ENCODE measurements at regions not wholly inside any gene's neighbourhood (a gene's known extent, or its start where the extent isn't known, plus 50 kb on each side); places are given as distances from the start of the nearest gene placed in this dataset.

DNA sequence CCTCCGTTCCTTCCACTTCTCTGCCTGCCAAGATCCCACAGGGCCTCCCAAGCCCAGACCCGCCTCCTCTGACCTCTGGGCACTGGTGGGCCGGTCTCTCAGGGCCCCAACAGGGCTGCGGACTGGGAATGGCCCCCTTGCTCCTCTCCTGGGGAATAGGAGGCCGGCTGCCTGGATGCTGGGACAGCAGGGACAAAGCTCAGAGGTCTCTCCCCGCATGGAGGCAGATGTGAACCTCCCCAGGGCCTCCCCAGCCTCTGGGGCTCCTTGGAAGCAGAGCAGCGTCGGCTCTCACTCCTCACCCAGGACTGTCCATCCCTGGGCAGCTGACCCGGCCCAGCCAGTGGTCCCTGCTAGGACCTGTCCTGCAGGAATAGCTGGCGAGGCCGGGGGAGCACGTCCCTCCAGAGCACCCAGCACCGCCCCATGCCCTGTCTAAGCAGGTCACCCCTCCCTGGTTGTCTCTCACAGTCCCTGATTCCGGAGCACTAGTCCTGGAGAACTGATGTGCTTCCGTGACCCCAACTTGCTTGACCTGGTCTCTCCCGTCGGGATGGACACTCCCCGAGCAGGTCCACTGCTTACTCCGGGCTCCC lies 85.8 kb downstream of the RTL6 start:
- Histone ChIP-seq H3K9me3 (no peaks in the 10 kb centered on the region), H3K27me3 (peaks cover 21% of the 10 kb centered on the region)

DNA sequence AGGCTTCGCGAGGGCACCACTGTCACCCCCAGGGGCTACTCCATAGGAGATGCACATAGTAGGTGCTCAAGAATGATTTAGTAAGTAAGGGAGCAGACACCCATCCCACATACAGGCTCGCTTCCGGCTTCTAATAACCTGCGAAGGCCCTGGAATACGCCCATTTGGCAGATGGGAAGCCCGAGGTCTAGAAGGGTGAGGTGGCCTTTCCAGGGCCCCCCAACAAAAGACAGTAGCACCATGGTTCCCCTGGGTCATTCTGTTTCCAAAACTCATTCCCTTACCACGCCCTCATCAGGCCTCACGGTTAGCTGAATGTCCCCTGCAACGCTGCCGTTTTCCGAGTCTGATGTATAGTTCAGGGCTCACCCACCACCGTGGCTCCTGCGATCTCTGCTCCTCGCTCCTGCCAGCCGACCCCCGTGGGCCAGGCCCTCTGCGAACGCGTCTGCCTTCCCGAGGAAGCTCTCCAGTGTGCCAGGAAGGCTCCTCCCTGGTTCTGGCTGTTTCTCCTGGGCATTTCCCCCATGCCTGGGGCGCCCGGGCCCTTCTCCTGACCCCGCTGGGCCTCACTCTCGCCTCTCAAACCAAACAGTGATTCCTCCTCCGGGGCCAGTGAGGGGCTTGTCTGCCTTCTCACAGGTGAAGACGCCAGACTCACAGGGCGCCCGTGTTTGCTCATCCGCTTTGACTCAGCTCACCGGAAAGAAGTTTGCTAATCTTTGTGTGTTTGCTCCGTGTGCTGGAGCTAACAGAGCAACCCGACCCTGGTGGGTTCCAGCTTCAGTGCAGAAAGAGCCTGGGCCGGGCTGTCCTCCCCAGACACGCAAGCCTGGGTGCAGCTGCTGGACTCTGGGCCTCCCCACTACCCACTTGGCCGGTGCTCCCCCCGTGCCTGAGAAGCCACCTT lies 86.6 kb downstream of the RTL6 start:
- DNase-seq: no peak
- Histone ChIP-seq H3K27me3 (peaks cover 21% of the 10 kb centered on the region), H3K4me3 (ENCODE audit: low read depth, low read length) (no peak overlapping the region), H3K36me3 (no peaks in the 10 kb centered on the region), H3K9me3 (no peaks in the 10 kb centered on the region), H3K4me1 (no peaks in the 10 kb centered on the region)
- TF ChIP-seq, protein P1, sequence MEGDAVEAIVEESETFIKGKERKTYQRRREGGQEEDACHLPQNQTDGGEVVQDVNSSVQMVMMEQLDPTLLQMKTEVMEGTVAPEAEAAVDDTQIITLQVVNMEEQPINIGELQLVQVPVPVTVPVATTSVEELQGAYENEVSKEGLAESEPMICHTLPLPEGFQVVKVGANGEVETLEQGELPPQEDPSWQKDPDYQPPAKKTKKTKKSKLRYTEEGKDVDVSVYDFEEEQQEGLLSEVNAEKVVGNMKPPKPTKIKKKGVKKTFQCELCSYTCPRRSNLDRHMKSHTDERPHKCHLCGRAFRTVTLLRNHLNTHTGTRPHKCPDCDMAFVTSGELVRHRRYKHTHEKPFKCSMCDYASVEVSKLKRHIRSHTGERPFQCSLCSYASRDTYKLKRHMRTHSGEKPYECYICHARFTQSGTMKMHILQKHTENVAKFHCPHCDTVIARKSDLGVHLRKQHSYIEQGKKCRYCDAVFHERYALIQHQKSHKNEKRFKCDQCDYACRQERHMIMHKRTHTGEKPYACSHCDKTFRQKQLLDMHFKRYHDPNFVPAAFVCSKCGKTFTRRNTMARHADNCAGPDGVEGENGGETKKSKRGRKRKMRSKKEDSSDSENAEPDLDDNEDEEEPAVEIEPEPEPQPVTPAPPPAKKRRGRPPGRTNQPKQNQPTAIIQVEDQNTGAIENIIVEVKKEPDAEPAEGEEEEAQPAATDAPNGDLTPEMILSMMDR (IDR thresholded peaks at IDR 0.05; ENCODE audit: low read depth, low read length): no peak

More for the DNA sequence above, 85.8 kb downstream of the RTL6 start:
- DNase-seq: no peak
- H3K4me1 ChIP-seq: no peaks in the 10 kb centered on the region
- TF ChIP-seq, protein P1 (IDR thresholded peaks at IDR 0.05; ENCODE audit: low read depth, low read length): no peak
- H3K4me3 ChIP-seq (ENCODE audit: low read depth, low read length): no peak overlapping the region
- H3K36me3 ChIP-seq: no peaks in the 10 kb centered on the region

DNA sequence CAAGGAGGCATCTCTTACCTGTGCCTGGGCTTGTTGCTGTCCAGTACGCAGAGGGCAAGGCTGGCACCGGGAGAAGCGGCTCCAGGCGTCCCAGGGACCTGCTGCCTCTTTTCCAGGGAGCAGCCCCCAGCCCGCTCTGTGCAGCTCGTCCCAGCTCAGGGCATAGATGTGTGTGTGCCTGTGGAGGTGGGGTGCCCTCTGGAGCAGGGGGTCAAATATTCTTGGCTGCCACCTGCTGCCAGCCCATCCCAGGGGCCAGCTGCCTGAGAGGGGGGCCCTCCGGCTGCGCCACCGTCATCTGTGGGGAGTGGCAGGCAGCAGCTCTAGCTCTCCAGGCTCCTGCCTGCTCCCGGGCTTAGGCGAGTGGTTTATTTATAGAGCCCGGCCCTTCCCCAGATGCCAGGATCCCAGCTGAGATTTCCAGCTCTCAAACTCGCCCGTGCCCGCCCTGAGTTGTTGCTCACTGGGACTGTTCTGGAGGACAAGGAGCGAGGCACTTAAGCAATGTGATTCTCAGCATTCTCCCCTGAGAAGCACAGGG lies 87.5 kb downstream of the RTL6 start:
- no peaks in the 10 kb centered on the region for H3K36me3 ChIP-seq
- H3K9me3 ChIP-seq: no peaks in the 10 kb centered on the region
- no peak for DNase-seq
- no peak overlapping the region for H3K4me3 ChIP-seq (ENCODE audit: low read depth, low read length)
- TF ChIP-seq, protein P1 (IDR thresholded peaks at IDR 0.05; ENCODE audit: low read depth, low read length): no peak
- no peaks in the 10 kb centered on the region for H3K4me1 ChIP-seq
- peaks cover 21% of the 10 kb centered on the region for H3K27me3 ChIP-seq

DNA sequence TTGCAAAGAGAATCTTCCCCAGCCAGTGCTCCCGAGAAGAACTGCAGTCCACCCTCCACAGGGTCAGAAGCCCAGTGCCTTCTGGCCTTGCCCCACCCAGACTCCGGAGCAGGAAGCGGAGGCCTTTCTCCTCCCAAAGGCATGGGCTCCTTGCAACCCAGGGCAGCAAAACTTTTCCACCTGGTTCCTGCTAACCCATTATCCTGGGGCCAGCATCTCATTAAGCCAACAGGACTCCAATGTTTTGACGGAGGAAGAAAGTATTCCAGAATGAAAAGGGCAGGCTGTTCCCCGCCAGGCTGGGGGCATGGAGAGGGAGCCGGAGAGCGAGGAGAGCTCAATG lies 88.1 kb downstream of the RTL6 start:
- Histone ChIP-seq H3K36me3 (no peaks in the 10 kb centered on the region), H3K4me3 (ENCODE audit: low read depth, low read length) (no peak overlapping the region), H3K4me1 (no peaks in the 10 kb centered on the region), H3K27me3 (peaks cover 21% of the 10 kb centered on the region), H3K9me3 (no peaks in the 10 kb centered on the region)
- TF ChIP-seq, protein P1 (IDR thresholded peaks at IDR 0.05; ENCODE audit: low read depth, low read length): no peak
- no peak for DNase-seq

DNA sequence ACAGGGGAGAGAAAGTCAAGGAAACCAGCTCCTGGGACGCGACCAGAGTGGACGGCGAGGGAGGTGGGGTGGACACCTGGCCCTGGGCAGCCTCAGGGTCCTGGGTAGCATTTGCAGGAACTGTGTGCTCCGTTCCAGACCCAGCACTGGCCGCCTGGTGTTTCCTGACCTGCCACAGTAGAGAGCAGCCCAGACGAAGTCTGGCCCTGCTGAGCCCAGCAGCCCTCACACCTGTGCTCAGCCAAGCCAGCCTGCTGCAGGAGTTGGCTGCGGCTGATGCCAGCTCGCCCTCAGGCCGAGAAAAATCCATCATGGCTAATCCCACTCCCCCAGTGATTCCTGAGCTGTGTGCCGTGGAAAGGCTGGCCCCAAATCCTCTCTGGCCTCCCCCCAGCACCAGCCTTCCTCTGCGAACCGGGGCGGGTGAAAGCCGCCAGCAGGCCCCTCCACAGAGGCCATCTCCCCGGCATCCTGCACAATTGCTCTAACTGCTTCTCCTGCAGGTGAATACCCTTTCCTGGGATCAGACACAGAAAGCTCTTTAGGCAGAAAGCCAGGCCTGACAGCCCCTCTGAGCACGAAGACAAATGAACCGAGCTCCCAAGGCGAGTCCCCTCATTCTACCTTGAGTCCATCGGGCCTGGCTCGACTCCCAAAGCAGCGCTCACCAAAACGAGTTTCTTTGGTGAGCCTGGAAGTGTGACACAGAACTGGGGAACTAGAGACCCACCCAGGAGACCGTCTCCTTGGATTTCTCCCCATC lies 88.6 kb downstream of the RTL6 start:
- TF ChIP-seq, protein P1 (IDR thresholded peaks at IDR 0.05; ENCODE audit: low read depth, low read length): no peak

More for the DNA sequence above, 88.6 kb downstream of the RTL6 start:
- Histone ChIP-seq H3K4me1 (no peaks in the 10 kb centered on the region), H3K9me3 (no peaks in the 10 kb centered on the region), H3K4me3 (ENCODE audit: low read depth, low read length) (no peak overlapping the region), H3K27me3 (peaks cover 21% of the 10 kb centered on the region), H3K36me3 (no peaks in the 10 kb centered on the region)
- no peak for DNase-seq
